ENCODE measurements at regions not wholly inside any gene's neighbourhood (a gene's known extent, or its start where the extent isn't known, plus 50 kb on each side); places are given as distances from the start of the nearest gene placed in this dataset.

DNA sequence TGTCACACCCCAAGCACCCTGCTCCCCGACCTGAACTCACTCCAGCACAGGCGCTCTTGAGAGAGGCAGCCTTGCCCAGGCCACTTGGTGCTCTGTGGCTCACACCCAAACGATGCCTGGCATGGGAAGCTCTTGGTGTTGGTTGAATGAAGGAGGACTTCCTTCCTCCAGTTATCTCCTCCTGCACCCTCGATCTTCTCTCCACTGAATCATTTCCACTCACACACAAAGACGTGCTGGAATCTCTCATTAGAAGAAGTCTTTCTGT, 90.5 kb upstream of the TRIM2 start:
- Histone ChIP-seq H3K27me3 (no peaks in the 10 kb centered on the region), H3K36me3 (no peaks in the 10 kb centered on the region), H3K9me3 (no peaks in the 10 kb centered on the region), H3K4me1 (peaks cover 0 to 19% (median 17%) of the 10 kb centered on the region in 4 donors), H3K4me3 (no peak overlapping the region), H3K27ac (no peak overlapping the region)
- WGBS, 2 donors = 68 to 85% methylated on average over 5 of the region's 5 CpGs
- intact Hi-C loops (cut with DNase I) = loop anchor here (10.0 kb wide), 1 partner anchor 329 kb away; no protein-coding TSS in a partner anchor
- no peak for DNase-seq
- TF ChIP-seq, protein P1, sequence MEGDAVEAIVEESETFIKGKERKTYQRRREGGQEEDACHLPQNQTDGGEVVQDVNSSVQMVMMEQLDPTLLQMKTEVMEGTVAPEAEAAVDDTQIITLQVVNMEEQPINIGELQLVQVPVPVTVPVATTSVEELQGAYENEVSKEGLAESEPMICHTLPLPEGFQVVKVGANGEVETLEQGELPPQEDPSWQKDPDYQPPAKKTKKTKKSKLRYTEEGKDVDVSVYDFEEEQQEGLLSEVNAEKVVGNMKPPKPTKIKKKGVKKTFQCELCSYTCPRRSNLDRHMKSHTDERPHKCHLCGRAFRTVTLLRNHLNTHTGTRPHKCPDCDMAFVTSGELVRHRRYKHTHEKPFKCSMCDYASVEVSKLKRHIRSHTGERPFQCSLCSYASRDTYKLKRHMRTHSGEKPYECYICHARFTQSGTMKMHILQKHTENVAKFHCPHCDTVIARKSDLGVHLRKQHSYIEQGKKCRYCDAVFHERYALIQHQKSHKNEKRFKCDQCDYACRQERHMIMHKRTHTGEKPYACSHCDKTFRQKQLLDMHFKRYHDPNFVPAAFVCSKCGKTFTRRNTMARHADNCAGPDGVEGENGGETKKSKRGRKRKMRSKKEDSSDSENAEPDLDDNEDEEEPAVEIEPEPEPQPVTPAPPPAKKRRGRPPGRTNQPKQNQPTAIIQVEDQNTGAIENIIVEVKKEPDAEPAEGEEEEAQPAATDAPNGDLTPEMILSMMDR (IDR thresholded peaks at IDR 0.05) = no peak
- TF ChIP-seq POLR2AphosphoS5 (IDR thresholded peaks at IDR 0.05) (no peak), POLR2A (IDR thresholded peaks at IDR 0.05) (no peak), EP300 (IDR thresholded peaks at IDR 0.05) (no peak)

DNA sequence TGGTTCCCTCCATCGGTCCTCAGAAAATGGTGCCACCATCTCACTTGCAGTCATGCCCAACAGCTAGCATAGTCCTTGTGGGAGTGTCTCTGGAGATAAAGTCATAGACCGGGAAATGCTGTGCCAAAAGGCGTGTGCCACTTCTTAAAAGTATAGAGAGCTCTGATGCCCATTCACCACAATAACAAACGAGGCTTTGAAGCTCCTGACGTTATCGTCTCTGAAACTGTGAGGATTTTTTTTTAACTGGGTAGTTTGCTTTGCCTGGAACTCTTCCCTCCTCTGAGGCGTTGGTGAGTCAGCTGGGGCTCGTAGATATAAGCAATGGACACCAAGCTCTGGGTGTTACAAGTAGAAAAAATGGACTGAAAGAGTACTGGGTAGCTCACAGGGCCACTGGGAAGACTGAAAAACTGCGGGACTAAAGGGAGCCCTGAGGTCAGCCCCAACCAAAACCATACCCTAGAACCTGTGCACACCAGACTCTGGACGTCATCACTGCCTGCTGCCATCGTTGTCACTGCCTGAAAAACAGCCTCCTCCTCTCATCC, 89.4 kb upstream of the TRIM2 start:
- Histone ChIP-seq H3K4me3 (no peak overlapping the region), H3K27ac (peak overlapping the region; percentile 58 to 81 (median 74)), H3K4me1 (peaks cover 0 to 19% (median 17%) of the 10 kb centered on the region in 4 donors), H3K27me3 (no peaks in the 10 kb centered on the region), H3K9me3 (no peaks in the 10 kb centered on the region), H3K36me3 (no peaks in the 10 kb centered on the region)
- no peak for DNase-seq
- intact Hi-C loops (cut with DNase I) = loop anchor here (10.0 kb wide), 1 partner anchor 330 kb away; no protein-coding TSS in a partner anchor
- WGBS, 2 donors = 60 to 74% methylated on average over 11 of the region's 11 CpGs
- TF ChIP-seq POLR2AphosphoS5 (IDR thresholded peaks at IDR 0.05) (no peak), POLR2A (IDR thresholded peaks at IDR 0.05) (no peak)

DNA sequence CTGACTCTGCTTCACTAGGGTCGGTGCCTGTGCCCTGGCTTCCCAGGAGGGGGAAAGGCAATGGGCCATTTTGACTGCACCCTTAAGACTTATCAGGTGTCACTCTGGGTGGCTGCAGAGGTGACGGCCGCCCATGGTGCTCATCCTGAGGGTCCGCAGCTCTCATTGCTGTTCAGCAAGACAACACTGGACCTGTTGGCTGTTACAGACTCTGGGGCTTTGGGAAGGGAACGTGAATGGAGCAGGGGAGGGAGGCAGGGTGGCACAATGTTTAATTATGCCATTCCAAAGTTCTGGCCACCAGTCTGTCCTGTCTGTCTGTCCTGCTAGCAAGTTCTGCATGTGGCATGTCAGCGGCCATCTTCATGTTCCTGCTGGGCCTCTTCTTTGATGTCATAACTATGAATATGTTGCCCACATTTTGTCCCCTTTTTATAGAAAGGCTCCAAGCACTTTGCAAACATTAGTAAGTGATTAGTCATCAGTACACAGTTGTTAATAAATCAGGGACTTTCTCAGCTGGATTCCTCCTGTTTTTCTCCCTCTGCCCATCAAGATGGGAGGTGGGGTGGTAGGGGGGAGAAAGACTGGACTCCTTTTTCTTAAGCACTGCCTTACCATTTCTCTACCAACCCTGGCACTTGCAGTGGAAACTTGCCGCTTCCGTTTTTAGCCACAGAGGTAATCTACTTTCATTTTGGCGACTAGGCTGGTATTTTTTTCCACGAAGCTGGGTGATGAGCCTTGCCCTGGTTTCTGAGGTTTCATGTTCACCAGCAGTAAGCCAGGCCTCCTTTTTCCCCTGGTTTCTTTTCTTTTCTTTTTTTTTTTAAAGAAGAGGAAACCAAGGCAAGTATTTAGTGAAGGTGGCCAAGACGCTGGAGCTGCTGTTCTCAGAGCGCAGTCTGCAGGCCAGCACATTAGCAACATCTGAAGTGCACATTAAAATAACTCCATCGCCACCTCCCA, 88.6 kb upstream of the TRIM2 start:
- Histone ChIP-seq H3K4me1 (peaks cover 0 to 19% (median 17%) of the 10 kb centered on the region in 4 donors), H3K36me3 (no peaks in the 10 kb centered on the region), H3K27ac (peak overlapping the region; percentile 58 to 81 (median 74)), H3K27me3 (no peaks in the 10 kb centered on the region), H3K9me3 (no peaks in the 10 kb centered on the region), H3K4me3 (peak overlapping the region in 3 of 4 donors; percentile 18 to 38 (median 35))
- TF ChIP-seq POLR2AphosphoS5 (IDR thresholded peaks at IDR 0.05) = peak in 2 of 4 donors; percentile 16 to 40
- TF ChIP-seq, protein P1 (IDR thresholded peaks at IDR 0.05) = no peak
- no peak for DNase-seq
- intact Hi-C loops (cut with DNase I) = loop anchor here (10.0 kb wide), 1 partner anchor 331 kb away; no protein-coding TSS in a partner anchor
- WGBS, 2 donors = 52 to 57% methylated on average over 13 of the region's 13 CpGs

DNA sequence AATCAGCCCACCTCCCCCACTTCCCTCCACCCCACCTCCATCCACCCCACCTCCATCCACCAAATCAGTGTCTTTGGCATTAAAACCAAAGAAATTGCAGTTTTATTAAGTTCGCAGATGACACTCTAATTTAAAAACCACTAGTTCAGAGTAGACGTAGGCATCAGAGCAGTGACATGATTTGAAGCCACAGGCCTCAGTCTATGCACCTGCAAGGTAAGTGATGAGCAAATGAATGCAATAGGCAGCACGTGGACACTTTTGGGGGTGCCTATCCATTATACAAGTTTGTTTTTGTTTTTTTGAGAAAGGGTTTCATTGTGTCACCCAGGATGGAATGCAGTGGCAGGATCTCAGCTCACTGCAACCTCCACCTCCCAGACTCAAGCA, 88.0 kb upstream of the TRIM2 start:
- H3K27ac ChIP-seq = peak overlapping the region; percentile 58 to 81 (median 74)
- intact Hi-C loops (cut with DNase I) = loop anchor here (10.0 kb wide), 1 partner anchor 331 kb away; no protein-coding TSS in a partner anchor
- no peaks in the 10 kb centered on the region for H3K9me3 ChIP-seq
- DNase-seq = no peak
- H3K36me3 ChIP-seq = no peaks in the 10 kb centered on the region
- peaks cover 0 to 19% (median 18%) of the 10 kb centered on the region in 4 donors for H3K4me1 ChIP-seq
- no peaks in the 10 kb centered on the region for H3K27me3 ChIP-seq
- WGBS, 2 donors = 60 to 83% methylated on average over 3 of the region's 3 CpGs
- no peak for TF ChIP-seq POLR2A (IDR thresholded peaks at IDR 0.05)
- peak overlapping the region in 3 of 4 donors; percentile 18 to 38 (median 35) for H3K4me3 ChIP-seq

DNA sequence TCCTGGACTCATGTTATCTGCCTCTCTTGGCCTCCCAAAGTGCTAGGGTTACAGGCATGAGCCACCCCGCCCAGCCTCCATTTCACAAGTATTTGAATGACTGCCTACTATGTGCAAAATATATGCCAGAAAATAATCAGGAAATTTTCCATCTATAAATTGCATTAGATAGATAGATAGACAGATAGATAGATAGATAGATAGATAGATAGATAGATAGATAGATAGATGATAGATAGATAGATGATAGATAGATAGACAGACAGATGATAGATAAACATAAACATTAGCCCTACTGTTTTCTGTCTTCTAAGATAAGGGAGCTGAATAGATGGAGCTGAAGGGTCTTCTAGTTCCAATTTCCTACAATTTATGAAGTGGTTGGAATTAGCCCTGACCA, 87.4 kb upstream of the TRIM2 start:
- peak overlapping the region; percentile 58 to 81 (median 74) for H3K27ac ChIP-seq
- WGBS, 2 donors = 85 to 89% methylated on average over 1 of the region's 1 CpG
- no peaks in the 10 kb centered on the region for H3K9me3 ChIP-seq
- H3K27me3 ChIP-seq = no peaks in the 10 kb centered on the region
- H3K4me3 ChIP-seq = no peak overlapping the region
- no peak for DNase-seq
- intact Hi-C loops (cut with DNase I) = loop anchor here (10.0 kb wide), 1 partner anchor 332 kb away; no protein-coding TSS in a partner anchor
- H3K4me1 ChIP-seq = peaks cover 0 to 25% (median 20%) of the 10 kb centered on the region in 4 donors
- TF ChIP-seq, protein P1 (IDR thresholded peaks at IDR 0.05) = no peak
- no peaks in the 10 kb centered on the region for H3K36me3 ChIP-seq
